ENCODE measurements at regions not wholly inside any gene's neighbourhood (a gene's known extent, or its start where the extent isn't known, plus 50 kb on each side); places are given as distances from the start of the nearest gene placed in this dataset.

- TF ChIP-seq CTCF (IDR thresholded peaks at IDR 0.05; ENCODE audit: low read length) (no peak), EZH2 (IDR thresholded peaks at IDR 0.05; ENCODE audit: borderline replicate concordance, low read length) (no peak)
Observed at GRCh38 chr1:72662918-72663317, 380.6 kb upstream of the NEGR1 start.

All from OCI-LY1 (cell line).